GM21576 (cell line): ENCODE measurements at regions not wholly inside any gene's neighbourhood (a gene's known extent, or its start where the extent isn't known, plus 50 kb on each side); places are given as distances from the start of the nearest gene placed in this dataset.
"Not testable (repeated sequence)": the region's sequence is repeated elsewhere in the genome, so short reads cannot be mapped to it uniquely, and the experiment has no call there.

ENCODE experiments used
- ATAC-seq: cut with Tn5 transposase; IDR thresholded peaks from one replicate; pipeline ENCODE4 v1.9.1; 2021; ENCODE audit warnings: mild to moderate bottlenecking, moderate library complexity; ENCODE audit not compliant: unreplicated experiment

DNA sequence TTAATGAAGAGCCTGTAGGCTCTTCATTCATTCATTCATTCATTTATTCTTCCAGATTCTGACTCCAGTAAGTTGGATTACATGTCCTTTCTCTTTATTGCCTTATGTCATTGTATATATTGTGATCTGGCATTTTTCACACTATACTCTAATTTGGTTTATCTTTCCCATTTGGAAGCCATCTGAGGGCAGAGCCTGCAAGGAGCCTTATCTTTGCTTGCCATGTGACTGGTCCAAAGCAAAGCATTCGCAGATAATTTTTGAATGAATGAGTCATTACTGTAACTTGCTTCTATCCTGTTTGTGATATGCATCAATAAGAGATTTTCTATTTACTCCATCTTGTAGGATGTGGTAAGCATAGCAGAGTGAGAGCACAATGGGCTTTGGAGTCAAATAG is 108.4 kb upstream of the DAB1 start:
- no peak for ATAC-seq

GRCh38 chr1:57530911-57531260 is 107.0 kb upstream of the DAB1 start:
- ATAC-seq = not testable (repeated sequence)

GRCh38 chr1:57530206-57530910 is 106.5 kb upstream of the DAB1 start:
- no peak for ATAC-seq

DNA sequence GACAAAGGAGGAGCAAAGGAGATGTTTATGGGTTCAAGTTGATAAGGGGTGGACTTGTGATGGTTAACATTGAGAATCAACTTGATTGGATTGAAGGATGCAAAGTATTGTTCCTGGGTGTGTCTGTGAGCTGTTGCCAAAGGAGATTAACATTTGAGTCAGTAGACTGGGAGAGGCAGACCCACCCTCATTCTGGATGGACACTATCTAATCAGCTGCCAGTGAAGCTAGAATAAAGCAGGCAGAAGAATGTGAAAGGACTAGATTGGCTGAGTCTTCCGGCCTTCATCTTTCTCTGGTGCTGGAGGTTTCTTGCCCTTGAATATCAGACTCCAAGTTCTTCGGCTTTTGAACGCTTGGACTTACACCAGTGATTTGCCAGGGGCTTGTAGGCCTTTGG is 98.7 kb upstream of the DAB1 start:
- ATAC-seq = no peak

DNA sequence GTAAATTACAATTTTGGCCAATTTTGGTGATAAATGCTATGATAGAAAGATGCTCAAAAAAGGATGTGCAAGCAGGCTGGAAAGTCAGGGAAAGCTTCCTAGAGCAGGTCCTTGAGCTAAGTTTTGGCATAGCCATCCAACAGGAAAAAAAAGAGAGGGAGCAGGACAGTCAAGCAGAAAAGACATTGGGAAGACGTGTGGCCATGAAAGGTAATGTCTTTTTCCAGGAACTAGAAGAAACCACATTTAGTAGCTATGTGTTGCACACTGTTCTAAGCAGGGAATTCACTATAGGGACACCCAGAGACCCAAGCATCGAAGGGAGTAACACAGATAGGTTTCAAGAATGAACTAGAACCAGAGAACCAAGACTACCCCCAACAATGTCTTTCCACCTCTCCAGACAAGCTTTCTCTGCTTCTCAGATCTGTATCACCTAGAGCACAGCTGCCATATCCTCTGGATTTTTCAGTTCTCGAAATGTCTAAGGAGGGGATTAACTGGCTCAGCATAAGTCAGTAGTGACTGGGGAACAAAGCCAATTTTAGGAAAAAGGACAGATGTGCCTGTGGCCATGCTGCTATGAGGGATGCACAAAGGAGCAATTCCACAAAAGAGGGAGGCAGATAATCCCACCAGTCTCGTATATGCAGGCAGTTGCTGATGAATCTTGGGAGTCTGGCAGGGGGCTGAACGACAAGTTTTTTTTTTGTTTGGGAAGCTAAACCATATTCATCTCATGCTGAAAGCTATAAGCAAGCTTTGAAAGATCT is 97.1 kb upstream of the DAB1 start:
- no peak for ATAC-seq

GRCh38 chr1:57518496-57518895 is 94.6 kb upstream of the DAB1 start:
- ATAC-seq = no peak

- no peak for ATAC-seq
Measured at GRCh38 chr1:57517587-57518374, 93.9 kb upstream of the DAB1 start.

- ATAC-seq = no peak
Measured at GRCh38 chr1:57512386-57512785, 88.5 kb upstream of the DAB1 start.

- no peak for ATAC-seq
Measured at GRCh38 chr1:57506941-57507340, 83.1 kb upstream of the DAB1 start.

- ATAC-seq = no peak
Measured at GRCh38 chr1:57503337-57503736, 79.5 kb upstream of the DAB1 start.

DNA sequence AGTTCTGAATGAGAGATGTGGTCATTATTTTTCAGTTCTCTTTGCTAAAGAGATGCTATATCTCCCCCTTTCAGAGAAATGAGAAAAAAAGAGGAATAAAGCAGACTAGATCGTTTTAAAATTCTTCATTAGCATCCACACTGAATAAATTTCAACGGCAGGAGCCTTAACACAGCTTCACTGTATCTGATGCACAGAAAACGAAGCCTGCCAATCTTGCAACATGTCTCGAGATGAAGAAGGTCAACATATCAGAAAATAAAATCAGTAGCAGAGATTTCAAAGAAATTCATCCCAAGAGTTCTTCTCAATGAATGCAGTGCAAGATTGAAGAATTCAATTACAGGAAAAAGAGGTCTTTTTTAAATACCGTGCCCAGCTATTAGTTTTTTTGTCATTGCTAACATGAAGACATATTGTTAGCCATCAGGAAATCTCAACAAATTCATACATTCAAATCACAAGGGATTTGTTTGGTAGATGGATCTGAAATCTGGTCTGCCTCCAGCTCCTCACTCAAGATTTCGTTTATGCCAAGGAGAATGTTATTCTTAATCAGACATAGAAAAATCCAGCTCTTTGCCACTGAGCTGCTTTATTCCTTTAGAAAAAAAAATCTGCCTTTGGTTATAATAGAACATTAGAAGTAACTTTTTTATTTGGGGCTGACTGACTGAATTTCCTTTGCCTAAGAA is 76.4 kb upstream of the DAB1 start:
- no peak for ATAC-seq

DNA sequence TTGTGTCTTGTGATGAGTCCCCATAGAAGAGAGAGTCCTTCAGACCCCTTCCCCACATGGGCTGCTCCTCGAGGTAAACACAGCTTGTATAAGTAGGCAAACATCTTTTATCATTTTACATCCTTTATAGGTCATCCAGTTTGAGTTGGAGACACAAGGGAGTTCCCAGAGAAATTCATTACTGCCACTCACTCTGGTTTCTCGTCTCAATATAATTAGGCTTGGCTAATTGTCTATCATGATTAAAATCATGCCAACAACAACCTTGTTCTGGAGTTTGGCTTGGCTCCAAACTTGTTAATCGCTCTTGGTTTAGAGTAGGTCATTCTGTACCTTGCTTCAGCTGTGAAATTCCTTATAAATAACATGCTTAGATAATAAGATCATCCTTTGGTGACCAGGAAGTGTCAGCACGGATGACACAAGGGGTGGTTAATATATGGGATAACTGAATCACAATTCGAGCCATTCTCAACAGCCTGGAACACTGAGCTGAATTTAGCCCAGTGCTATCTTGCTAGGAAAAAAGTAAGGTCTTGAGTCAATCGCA is 70.7 kb upstream of the DAB1 start:
- no peak for ATAC-seq

GRCh38 chr1:57492586-57493226 is 68.8 kb upstream of the DAB1 start:
- ATAC-seq = no peak

- no peak for ATAC-seq
Measured at GRCh38 chr1:57489358-57490036, 65.6 kb upstream of the DAB1 start.

DNA sequence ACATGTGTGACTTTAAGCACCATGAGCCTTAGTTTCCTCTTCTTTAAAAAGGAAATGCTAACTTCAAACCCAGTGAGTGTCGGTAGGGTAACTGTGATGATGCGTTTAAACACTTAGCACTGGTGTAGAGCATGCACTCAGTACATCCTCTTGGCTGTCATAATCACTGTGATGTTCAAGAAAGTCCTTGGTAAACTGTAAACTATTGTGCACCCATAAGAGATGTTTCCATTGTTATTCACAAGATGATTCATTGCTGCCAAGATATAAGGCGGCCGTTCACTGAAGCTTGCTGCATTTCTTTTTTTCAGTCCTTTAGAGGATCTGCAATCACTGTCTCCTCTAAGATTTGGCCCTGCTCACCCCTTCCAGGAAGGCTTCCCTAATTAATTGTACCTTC is 61.8 kb upstream of the DAB1 start:
- no peak for ATAC-seq

DNA sequence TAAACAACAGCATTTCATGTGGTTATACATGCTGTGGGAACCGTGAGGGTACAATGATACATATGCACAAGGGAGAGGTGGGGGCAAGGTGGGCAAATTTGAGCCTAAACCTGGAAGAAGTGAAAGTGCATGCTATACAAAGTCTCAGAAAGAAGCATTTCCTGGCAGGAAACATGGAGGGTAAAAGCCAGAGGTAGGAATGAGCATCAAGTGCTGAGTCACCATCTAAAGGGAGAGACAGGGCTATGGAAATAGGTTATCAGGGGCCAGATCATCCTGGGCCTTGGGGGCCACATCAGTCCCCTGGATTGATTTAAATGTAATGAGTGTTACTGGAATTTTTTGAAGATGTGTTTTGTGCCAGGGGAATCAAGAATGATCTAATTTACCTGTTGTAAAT is 60.1 kb upstream of the DAB1 start:
- no peak for ATAC-seq

- no peak for ATAC-seq
Measured at GRCh38 chr1:57479471-57479870, 55.6 kb upstream of the DAB1 start.

DNA sequence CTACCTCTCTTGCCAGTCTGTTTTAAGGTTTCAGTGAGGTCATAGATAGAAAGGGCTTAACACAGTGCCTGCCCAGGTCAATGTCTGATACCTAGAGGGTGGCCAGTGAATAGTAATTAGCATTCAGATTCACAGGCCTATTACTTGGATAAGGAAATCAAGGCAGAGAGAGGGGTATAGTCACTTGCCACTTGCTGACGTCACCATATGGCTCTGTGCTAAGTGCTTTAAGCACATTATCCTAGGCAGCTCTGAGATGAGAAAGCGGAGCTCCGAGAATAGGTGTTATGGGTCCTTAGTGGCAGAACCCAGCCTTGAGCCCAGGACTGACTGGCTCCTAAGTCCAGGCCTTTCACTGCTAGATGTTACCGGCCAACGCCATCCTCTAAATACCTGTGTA is 51.5 kb upstream of the DAB1 start:
- ATAC-seq = no peak

DNA sequence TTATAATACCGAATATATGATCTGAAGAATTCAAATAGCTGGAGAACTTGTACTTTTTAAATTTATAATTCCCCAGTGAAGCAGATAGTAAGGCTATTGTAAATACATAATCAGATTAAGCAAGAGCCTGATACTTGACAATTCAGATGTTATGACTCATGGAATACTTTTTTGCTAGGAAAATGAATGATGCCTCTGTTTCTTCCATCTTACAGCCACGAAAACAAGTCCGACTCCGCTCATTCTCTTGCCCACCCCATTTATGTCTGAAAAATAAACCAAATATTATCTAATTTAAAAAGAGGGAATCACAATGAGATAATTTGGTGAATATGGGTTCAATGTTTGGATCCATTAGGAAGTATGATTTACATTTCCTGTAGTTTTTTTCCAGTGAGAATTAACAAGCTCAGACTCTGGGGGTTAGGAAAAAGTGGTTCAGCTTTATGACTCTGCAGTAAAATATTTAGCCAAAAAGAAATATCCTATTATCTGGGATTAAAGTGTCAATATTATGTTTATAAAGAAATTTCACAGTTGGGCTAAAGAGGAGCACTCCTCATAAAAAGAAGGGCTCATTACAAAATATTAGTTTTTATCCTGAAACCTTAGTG is 50.4 kb upstream of the DAB1 start:
- ATAC-seq = no peak
